ENCODE measurements at regions not wholly inside any gene's neighbourhood (a gene's known extent, or its start where the extent isn't known, plus 50 kb on each side); places are given as distances from the start of the nearest gene placed in this dataset.

DNA sequence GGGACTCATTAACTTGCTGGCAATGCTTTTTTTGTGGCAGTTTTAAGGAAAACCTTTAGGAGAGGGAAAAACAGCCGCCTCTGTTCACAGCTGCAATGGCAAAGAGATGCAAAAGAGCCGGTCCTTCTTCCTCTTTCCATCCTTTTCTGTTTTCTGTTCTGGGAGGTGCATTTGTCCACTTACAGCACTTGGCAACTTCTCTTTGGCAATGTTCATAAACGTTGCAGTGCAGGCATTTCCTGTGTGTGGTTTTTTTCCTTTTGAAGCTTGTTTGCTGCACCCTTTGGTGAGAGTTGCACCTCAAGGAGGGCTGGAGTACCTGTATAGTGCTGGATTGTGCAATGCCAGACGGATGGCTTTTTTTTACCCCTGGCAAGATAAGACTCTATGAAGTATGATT lies 53.9 kb upstream of the HABP2 start:
- TF ChIP-seq, protein P1, sequence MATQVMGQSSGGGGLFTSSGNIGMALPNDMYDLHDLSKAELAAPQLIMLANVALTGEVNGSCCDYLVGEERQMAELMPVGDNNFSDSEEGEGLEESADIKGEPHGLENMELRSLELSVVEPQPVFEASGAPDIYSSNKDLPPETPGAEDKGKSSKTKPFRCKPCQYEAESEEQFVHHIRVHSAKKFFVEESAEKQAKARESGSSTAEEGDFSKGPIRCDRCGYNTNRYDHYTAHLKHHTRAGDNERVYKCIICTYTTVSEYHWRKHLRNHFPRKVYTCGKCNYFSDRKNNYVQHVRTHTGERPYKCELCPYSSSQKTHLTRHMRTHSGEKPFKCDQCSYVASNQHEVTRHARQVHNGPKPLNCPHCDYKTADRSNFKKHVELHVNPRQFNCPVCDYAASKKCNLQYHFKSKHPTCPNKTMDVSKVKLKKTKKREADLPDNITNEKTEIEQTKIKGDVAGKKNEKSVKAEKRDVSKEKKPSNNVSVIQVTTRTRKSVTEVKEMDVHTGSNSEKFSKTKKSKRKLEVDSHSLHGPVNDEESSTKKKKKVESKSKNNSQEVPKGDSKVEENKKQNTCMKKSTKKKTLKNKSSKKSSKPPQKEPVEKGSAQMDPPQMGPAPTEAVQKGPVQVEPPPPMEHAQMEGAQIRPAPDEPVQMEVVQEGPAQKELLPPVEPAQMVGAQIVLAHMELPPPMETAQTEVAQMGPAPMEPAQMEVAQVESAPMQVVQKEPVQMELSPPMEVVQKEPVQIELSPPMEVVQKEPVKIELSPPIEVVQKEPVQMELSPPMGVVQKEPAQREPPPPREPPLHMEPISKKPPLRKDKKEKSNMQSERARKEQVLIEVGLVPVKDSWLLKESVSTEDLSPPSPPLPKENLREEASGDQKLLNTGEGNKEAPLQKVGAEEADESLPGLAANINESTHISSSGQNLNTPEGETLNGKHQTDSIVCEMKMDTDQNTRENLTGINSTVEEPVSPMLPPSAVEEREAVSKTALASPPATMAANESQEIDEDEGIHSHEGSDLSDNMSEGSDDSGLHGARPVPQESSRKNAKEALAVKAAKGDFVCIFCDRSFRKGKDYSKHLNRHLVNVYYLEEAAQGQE (IDR thresholded peaks at IDR 0.05; ENCODE audit: unreplicated experiment) = no peak
- TF ChIP-seq, protein P2, sequence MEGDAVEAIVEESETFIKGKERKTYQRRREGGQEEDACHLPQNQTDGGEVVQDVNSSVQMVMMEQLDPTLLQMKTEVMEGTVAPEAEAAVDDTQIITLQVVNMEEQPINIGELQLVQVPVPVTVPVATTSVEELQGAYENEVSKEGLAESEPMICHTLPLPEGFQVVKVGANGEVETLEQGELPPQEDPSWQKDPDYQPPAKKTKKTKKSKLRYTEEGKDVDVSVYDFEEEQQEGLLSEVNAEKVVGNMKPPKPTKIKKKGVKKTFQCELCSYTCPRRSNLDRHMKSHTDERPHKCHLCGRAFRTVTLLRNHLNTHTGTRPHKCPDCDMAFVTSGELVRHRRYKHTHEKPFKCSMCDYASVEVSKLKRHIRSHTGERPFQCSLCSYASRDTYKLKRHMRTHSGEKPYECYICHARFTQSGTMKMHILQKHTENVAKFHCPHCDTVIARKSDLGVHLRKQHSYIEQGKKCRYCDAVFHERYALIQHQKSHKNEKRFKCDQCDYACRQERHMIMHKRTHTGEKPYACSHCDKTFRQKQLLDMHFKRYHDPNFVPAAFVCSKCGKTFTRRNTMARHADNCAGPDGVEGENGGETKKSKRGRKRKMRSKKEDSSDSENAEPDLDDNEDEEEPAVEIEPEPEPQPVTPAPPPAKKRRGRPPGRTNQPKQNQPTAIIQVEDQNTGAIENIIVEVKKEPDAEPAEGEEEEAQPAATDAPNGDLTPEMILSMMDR (conservative IDR thresholded peaks at IDR 0.05; ENCODE audit: low read depth in 2 of 2) = no peak
- no peak for TF ChIP-seq POLR2AphosphoS5 (IDR thresholded peaks at IDR 0.05; ENCODE audit: low read depth)
- TF ChIP-seq JUNB (IDR thresholded peaks at IDR 0.05; ENCODE audit: unreplicated experiment) = no peak
